Breast epithelium (tissue), 4 donors: ENCODE measurements at regions not wholly inside any gene's neighbourhood (a gene's known extent, or its start where the extent isn't known, plus 50 kb on each side); places are given as distances from the start of the nearest gene placed in this dataset.

Experiments used
- DNase-seq, 2 donors: peaks; one replicate each; pipeline ENCODE4 v3.0.0-alpha.2; 2019; ENCODE audit warnings: low spot score in 2 of 2
- H3K27ac ChIP-seq, 2 donors: fragments of 200-600 bp; sonication (generic) in 1 of 2; one replicate each; pipeline ENCODE4 v1.5.1; 2016 to 2019; ENCODE audit warnings: mild to moderate bottlenecking in 1 of 2
- H3K27me3 ChIP-seq, 2 donors: fragments of 200-600 bp; sonication (generic) in 1 of 2; one replicate each; pipeline versions ENCODE4 v1.5.1 to v1.6.0; 2017 to 2019; ENCODE audit warnings: control low read depth in 1 of 2, mild to moderate bottlenecking in 1 of 2
- H3K36me3 ChIP-seq: fragments of 200-600 bp; one replicate; pipeline ENCODE4 v1.5.1; 2019
- H3K4me1 ChIP-seq, 2 donors: fragments of 200-600 bp; sonication (generic); one replicate each; pipeline ENCODE4 v1.5.1; 2016 to 2019; ENCODE audit warnings: control low read depth in 1 of 2
- H3K4me3 ChIP-seq, 3 donors: fragments of 200-600 bp; sonication (generic); 1 replicate in 2 of 3; 2 replicates in 1 of 3; pipeline ENCODE4 v1.5.1; 2016 to 2019; ENCODE audit warnings: mild to moderate bottlenecking in 3 of 3, moderate library complexity in 2 of 3
- H3K9me3 ChIP-seq, 2 donors: fragments of 200-600 bp; sonication (generic) in 1 of 2; one replicate each; pipeline ENCODE4 v1.5.1; 2016 to 2019; ENCODE audit warnings: control low read depth in 1 of 2
- POLR2A ChIP-seq: fragments of 450-650 bp; IDR thresholded peaks from one replicate; pipeline ENCODE4 v1.6.1; 2016; ENCODE audit warnings: antibody characterized with exemption, mild to moderate bottlenecking, moderate library complexity
- POLR2AphosphoS5 ChIP-seq, 3 donors: sonication (generic); formaldehyde crosslinking; IDR thresholded peaks; one replicate each; pipeline ENCODE4 v1.6.1; 2017; ENCODE audit warnings: antibody characterized with exemption in 3 of 3
- intact Hi-C: fragments of 100-400 bp; cut with DNase I; formaldehyde crosslinking; loops from one replicate; pipeline ENCODE4 v1.15.1; 2023; ENCODE audit warnings: low total_unique reads
- TF ChIP-seq, protein P1 (sequence below), 3 donors: fragments of 450-650 bp; IDR thresholded peaks; one replicate each; pipeline ENCODE4 v1.5.1; 2016 to 2017; ENCODE audit warnings: antibody characterized with exemption in 3 of 3, mild to moderate bottlenecking in 3 of 3, moderate library complexity in 3 of 3

DNA sequence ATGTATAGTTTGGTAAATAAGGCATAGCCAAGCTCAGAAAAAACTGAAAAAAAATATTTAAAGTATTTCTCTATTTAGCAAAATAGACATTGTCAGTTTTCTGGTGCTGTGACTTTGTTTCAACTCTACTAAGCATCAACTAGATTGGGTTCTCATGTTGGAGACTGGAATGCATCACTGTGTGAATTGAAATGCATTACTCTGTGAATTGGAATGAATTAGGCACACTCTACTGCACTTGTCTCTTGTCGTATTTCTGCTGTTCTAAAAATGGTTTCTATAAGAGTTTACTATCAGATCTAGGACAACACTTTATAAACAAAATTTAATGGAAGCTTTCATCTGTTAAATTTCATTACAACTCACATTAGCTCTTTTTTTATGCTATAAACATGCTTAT lies 1772.2 kb downstream of the MAT2B start:
- H3K9me3 ChIP-seq: no peaks in the 10 kb centered on the region
- no peaks in the 10 kb centered on the region for H3K4me1 ChIP-seq
- no peaks in the 10 kb centered on the region for H3K27me3 ChIP-seq
- DNase-seq: no peak
- TF ChIP-seq, protein P1, sequence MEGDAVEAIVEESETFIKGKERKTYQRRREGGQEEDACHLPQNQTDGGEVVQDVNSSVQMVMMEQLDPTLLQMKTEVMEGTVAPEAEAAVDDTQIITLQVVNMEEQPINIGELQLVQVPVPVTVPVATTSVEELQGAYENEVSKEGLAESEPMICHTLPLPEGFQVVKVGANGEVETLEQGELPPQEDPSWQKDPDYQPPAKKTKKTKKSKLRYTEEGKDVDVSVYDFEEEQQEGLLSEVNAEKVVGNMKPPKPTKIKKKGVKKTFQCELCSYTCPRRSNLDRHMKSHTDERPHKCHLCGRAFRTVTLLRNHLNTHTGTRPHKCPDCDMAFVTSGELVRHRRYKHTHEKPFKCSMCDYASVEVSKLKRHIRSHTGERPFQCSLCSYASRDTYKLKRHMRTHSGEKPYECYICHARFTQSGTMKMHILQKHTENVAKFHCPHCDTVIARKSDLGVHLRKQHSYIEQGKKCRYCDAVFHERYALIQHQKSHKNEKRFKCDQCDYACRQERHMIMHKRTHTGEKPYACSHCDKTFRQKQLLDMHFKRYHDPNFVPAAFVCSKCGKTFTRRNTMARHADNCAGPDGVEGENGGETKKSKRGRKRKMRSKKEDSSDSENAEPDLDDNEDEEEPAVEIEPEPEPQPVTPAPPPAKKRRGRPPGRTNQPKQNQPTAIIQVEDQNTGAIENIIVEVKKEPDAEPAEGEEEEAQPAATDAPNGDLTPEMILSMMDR (IDR thresholded peaks at IDR 0.05): no peak
- no peak for TF ChIP-seq POLR2A
- no peak for TF ChIP-seq POLR2AphosphoS5 (IDR thresholded peaks at IDR 0.05)
- no peaks in the 10 kb centered on the region for H3K36me3 ChIP-seq
- H3K4me3 ChIP-seq: no peak overlapping the region
- no peak overlapping the region for H3K27ac ChIP-seq
- intact Hi-C loops: no loop called here

GRCh38 chr5:165282491-165282890 lies 1777.1 kb downstream of the MAT2B start:
- no peaks in the 10 kb centered on the region for H3K36me3 ChIP-seq
- H3K4me3 ChIP-seq: no peak overlapping the region
- TF ChIP-seq POLR2AphosphoS5 (IDR thresholded peaks at IDR 0.05) (no peak), POLR2A (no peak)
- TF ChIP-seq, protein P1 (IDR thresholded peaks at IDR 0.05): no peak
- H3K4me1 ChIP-seq: no peaks in the 10 kb centered on the region
- no peaks in the 10 kb centered on the region for H3K27me3 ChIP-seq
- DNase-seq: no peak
- no peaks in the 10 kb centered on the region for H3K9me3 ChIP-seq
- intact Hi-C loops: no loop called here
- H3K27ac ChIP-seq: no peak overlapping the region

- no peak for DNase-seq
- Histone ChIP-seq H3K9me3 (no peaks in the 10 kb centered on the region), H3K4me1 (no peaks in the 10 kb centered on the region), H3K27me3 (no peaks in the 10 kb centered on the region), H3K36me3 (no peaks in the 10 kb centered on the region), H3K4me3 (no peak overlapping the region), H3K27ac (no peak overlapping the region)
- intact Hi-C loops: no loop called here
- TF ChIP-seq, protein P1 (IDR thresholded peaks at IDR 0.05): no peak
- TF ChIP-seq POLR2A (no peak), POLR2AphosphoS5 (IDR thresholded peaks at IDR 0.05) (no peak)
Measured at GRCh38 chr5:165286692-165287091, 1781.3 kb downstream of the MAT2B start.

GRCh38 chr5:165290535-165290934 lies 1785.1 kb downstream of the MAT2B start:
- Histone ChIP-seq H3K4me1 (no peaks in the 10 kb centered on the region), H3K27ac (no peak overlapping the region), H3K9me3 (no peaks in the 10 kb centered on the region), H3K4me3 (no peak overlapping the region), H3K27me3 (no peaks in the 10 kb centered on the region), H3K36me3 (peaks cover 3% of the 10 kb centered on the region)
- no peak for TF ChIP-seq POLR2AphosphoS5 (IDR thresholded peaks at IDR 0.05)
- TF ChIP-seq, protein P1 (IDR thresholded peaks at IDR 0.05): no peak
- no peak for TF ChIP-seq POLR2A
- DNase-seq: no peak
- intact Hi-C loops: no loop called here

DNA sequence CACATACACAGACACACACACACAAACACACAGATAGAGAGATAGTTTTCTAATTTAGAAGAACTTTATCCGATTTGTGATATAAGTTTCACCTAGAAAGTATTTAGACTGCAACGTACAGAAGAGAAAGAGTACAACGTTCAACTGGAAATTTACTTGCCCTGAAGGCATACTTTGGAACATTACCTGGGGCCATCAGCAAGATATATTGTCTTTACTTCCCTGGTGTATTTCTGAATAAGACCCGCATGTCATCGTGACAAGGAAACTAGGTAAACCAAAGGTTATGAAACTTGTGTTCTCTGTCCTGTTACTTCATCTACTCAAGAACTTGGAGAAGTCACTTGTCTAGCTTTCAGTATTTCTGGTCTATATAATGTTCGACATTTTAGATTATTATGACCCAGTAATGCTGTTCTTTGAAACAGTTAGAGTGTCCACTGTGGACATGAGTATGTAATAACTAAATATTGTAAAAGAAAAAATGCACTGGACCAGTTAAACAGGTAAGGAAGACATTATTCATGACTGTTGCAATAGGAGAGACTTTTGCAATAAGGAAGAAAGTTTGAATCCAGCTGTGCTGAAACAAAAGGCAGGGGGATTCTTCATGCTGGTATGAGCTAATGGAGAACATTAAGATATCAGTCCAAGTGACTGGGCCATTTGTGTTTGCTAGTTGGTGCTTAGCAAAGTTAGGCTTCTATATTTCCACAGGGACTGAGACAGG lies 1791.1 kb downstream of the MAT2B start:
- Histone ChIP-seq H3K27ac (no peak overlapping the region), H3K9me3 (no peaks in the 10 kb centered on the region), H3K4me3 (no peak overlapping the region), H3K36me3 (peaks cover 3% of the 10 kb centered on the region), H3K27me3 (no peaks in the 10 kb centered on the region), H3K4me1 (no peaks in the 10 kb centered on the region)
- intact Hi-C loops: no loop called here
- TF ChIP-seq, protein P1 (IDR thresholded peaks at IDR 0.05): no peak
- no peak for TF ChIP-seq POLR2A
- TF ChIP-seq POLR2AphosphoS5 (IDR thresholded peaks at IDR 0.05): no peak
- no peak for DNase-seq
